HG02885 (cell line): ENCODE measurements at regions not wholly inside any gene's neighbourhood (a gene's known extent, or its start where the extent isn't known, plus 50 kb on each side); places are given as distances from the start of the nearest gene placed in this dataset.
A peak's percentile ranks its signal among the peaks of the same experiment; 100 is the strongest.

Experiments
- ATAC-seq: cut with Tn5 transposase; IDR thresholded peaks from one replicate; pipeline ENCODE4 v1.9.1; 2021; ENCODE audit warnings: mild to moderate bottlenecking; ENCODE audit not compliant: unreplicated experiment, poor library complexity

GRCh38 chr6:166757232-166758135 lies 130.4 kb upstream of the RPS6KA2 start:
- no peak for ATAC-seq

- no peak for ATAC-seq
Measured at GRCh38 chr6:166754218-166755030, 127.4 kb upstream of the RPS6KA2 start.

- ATAC-seq: no peak
Measured at GRCh38 chr6:166752928-166753721, 126.1 kb upstream of the RPS6KA2 start.

GRCh38 chr6:166752097-166752496 lies 125.0 kb upstream of the RPS6KA2 start:
- ATAC-seq: peak; percentile 95

- peak; percentile 71 for ATAC-seq
Measured at GRCh38 chr6:166751051-166751595, 124.1 kb upstream of the RPS6KA2 start.

GRCh38 chr6:166750108-166750793 lies 123.2 kb upstream of the RPS6KA2 start:
- no peak for ATAC-seq

GRCh38 chr6:166749666-166750065 lies 122.6 kb upstream of the RPS6KA2 start:
- no peak for ATAC-seq

- no peak for ATAC-seq
Measured at GRCh38 chr6:166747644-166748595, 120.9 kb upstream of the RPS6KA2 start.

GRCh38 chr6:166745801-166746668 lies 119.0 kb upstream of the RPS6KA2 start:
- no peak for ATAC-seq

- ATAC-seq: no peak
Measured at GRCh38 chr6:166744223-166745134, 117.4 kb upstream of the RPS6KA2 start.

GRCh38 chr6:166743406-166744222 lies 116.6 kb upstream of the RPS6KA2 start:
- no peak for ATAC-seq

- ATAC-seq: no peak
Measured at GRCh38 chr6:166742981-166743380, 115.9 kb upstream of the RPS6KA2 start.

GRCh38 chr6:166739976-166740318 lies 112.9 kb upstream of the RPS6KA2 start:
- ATAC-seq: no peak

- no peak for ATAC-seq
Measured at GRCh38 chr6:166739117-166739975, 112.3 kb upstream of the RPS6KA2 start.
